CD4-positive, alpha-beta memory T cell (primary cell): ENCODE measurements at regions not wholly inside any gene's neighbourhood (a gene's known extent, or its start where the extent isn't known, plus 50 kb on each side); places are given as distances from the start of the nearest gene placed in this dataset.

Source experiments
- CTCF ChIA-PET: fragments of 350-600 bp; sonication (Branson Sonifier 250); formaldehyde crosslinking; loops from one replicate; lab custom pipeline; 2021; ENCODE audit warnings: inconsistent platforms; ENCODE audit not compliant: partially characterized antibody; lab: Charles Lee
- POLR2A ChIA-PET: fragments of 350-600 bp; sonication (Branson Sonifier 250); formaldehyde crosslinking; loops from one replicate; lab custom pipeline; 2021; ENCODE audit not compliant: partially characterized antibody; lab: Charles Lee
- DNase-seq, 5 donors: peaks; one replicate each; pipeline versions ENCODE4 v3.0.0 to v3.0.0-alpha.2; 2020 to 2022; ENCODE audit warnings: mixed read lengths in 1 of 5
- H3K27ac ChIP-seq: one replicate; pipeline ENCODE4 v1.7.0; 2013; ENCODE audit warnings: low read depth, low read length
- H3K27me3 ChIP-seq: 2 replicates; pipeline ENCODE4 v1.7.0; 2013; ENCODE audit warnings: mild to moderate bottlenecking, low read length, moderate library complexity; ENCODE audit not compliant: insufficient read depth
- H3K36me3 ChIP-seq: 2 replicates; pipeline ENCODE4 v1.7.0; 2013; ENCODE audit warnings: mild to moderate bottlenecking, low read length, moderate library complexity; ENCODE audit not compliant: insufficient read depth
- H3K4me1 ChIP-seq: 2 replicates; pipeline ENCODE4 v1.7.0; 2013; ENCODE audit warnings: mild to moderate bottlenecking, low read length, moderate library complexity; ENCODE audit not compliant: insufficient read depth
- H3K4me3 ChIP-seq, 2 donors: one replicate each; pipeline ENCODE4 v1.7.0; 2013; ENCODE audit warnings: low read length in 2 of 2, mild to moderate bottlenecking in 1 of 2
- H3K9me3 ChIP-seq, 2 donors: one replicate each; pipeline ENCODE4 v1.7.0; 2013; ENCODE audit warnings: low read length in 2 of 2, control low read depth in 1 of 2; ENCODE audit not compliant: control insufficient read depth in 1 of 2
- H3K27ac Mint-ChIP-seq, 7 donors: one replicate each; pipeline ENCODE4 v1.8.0; 2020 to 2021; ENCODE audit warnings: mixed read lengths in 7 of 7, mild to moderate bottlenecking in 6 of 7, inconsistent platforms in 3 of 7, moderate library complexity in 3 of 7
- H3K27me3 Mint-ChIP-seq, 2 donors: one replicate each; pipeline ENCODE4 v1.8.0; 2020 to 2021; ENCODE audit warnings: mixed read lengths in 2 of 2
- H3K36me3 Mint-ChIP-seq, 2 donors: one replicate each; pipeline ENCODE4 v1.8.0; 2020 to 2021; ENCODE audit warnings: mixed read lengths in 2 of 2, inconsistent platforms in 1 of 2, mild to moderate bottlenecking in 1 of 2
- H3K4me1 Mint-ChIP-seq, 4 donors: one replicate each; pipeline ENCODE4 v1.8.0; 2020 to 2021; ENCODE audit warnings: mixed read lengths in 4 of 4, mild to moderate bottlenecking in 1 of 4
- H3K4me3 Mint-ChIP-seq, 8 donors: one replicate each; pipeline ENCODE4 v1.8.0; 2020 to 2021; ENCODE audit warnings: mixed read lengths in 8 of 8, mild to moderate bottlenecking in 7 of 8, moderate library complexity in 6 of 8, inconsistent platforms in 3 of 8
- H3K9me3 Mint-ChIP-seq, 8 donors: one replicate each; pipeline ENCODE4 v1.8.0; 2020 to 2021; ENCODE audit warnings: mixed read lengths in 8 of 8, mild to moderate bottlenecking in 5 of 8, inconsistent platforms in 3 of 8, moderate library complexity in 1 of 8
- intact Hi-C: fragments of 100-400 bp; cut with micrococcal nuclease; formaldehyde crosslinking; loops from one replicate; pipeline ENCODE4 v1.15.1; 2023

DNA sequence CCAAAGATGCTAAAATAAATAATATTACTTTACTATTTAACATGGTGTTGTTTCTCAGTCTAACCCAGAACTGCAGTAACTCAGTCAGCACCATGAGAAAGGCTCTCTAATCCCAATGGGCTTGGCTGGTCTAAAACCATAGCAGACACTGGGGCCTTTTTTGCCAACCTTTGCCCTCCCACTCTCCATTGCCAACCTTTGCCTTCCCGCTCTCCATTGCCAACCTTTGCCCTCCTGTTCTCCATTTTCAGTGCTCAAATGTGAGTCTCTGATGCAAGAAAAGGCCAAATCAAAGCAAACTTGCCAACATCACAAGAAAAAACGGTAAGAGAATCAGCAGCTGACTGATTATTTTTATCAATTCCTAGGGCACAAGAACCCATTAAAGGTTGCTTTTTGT lies 1681.2 kb downstream of the SLITRK5 start:
- H3K4me1 ChIP-seq, result no peaks in the 10 kb centered on the region
- intact Hi-C loops, result no loop called here
- no peak overlapping the region for H3K4me3 Mint-ChIP-seq
- no peak overlapping the region for H3K4me3 ChIP-seq
- H3K36me3 ChIP-seq, result no peaks in the 10 kb centered on the region
- H3K27me3 ChIP-seq, result no peaks in the 10 kb centered on the region
- no peak overlapping the region for H3K27ac ChIP-seq
- peaks cover 2 to 13% (median 7%) of the 10 kb centered on the region in 8 donors for H3K9me3 Mint-ChIP-seq
- no peaks in the 10 kb centered on the region for H3K9me3 ChIP-seq
- no peaks in the 10 kb centered on the region for H3K36me3 Mint-ChIP-seq
- H3K27ac Mint-ChIP-seq, result no peak overlapping the region
- POLR2A ChIA-PET, result no interaction called here
- no peak for DNase-seq
- CTCF ChIA-PET, result no interaction called here
- no peaks in the 10 kb centered on the region for H3K4me1 Mint-ChIP-seq
- no peaks in the 10 kb centered on the region for H3K27me3 Mint-ChIP-seq

DNA sequence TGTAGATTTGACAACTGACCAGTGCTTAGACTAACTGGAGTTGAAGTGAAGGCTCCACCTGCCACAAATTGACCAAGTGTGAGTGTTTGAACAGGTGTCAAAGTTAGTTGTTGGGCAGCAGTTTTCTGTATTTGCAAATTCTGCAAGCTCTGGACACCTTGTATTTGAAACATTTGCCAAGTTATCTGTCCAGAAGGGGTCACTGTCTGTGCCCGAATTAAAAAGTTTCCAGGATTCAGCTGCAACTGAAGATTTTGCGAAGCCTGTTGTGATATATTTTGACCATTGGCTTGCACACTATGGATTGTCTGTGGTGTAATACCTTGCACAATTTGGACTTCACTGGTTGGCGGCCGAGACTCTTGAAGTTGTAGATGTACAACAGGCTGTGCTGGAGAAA lies 1690.7 kb downstream of the SLITRK5 start:
- H3K36me3 Mint-ChIP-seq, result peaks cover 0 to 1% of the 10 kb centered on the region in 2 donors
- H3K27me3 Mint-ChIP-seq, result no peaks in the 10 kb centered on the region
- intact Hi-C loops, result no loop called here
- H3K4me3 ChIP-seq, result no peak overlapping the region
- no peaks in the 10 kb centered on the region for H3K9me3 ChIP-seq
- no peaks in the 10 kb centered on the region for H3K27me3 ChIP-seq
- ChIA-PET CTCF (no interaction called here), POLR2A (no interaction called here)
- no peaks in the 10 kb centered on the region for H3K36me3 ChIP-seq
- H3K27ac Mint-ChIP-seq, result no peak overlapping the region
- H3K9me3 Mint-ChIP-seq, result peaks cover 2 to 12% (median 8%) of the 10 kb centered on the region in 8 donors
- no peak overlapping the region for H3K27ac ChIP-seq
- H3K4me1 Mint-ChIP-seq, result no peaks in the 10 kb centered on the region
- no peaks in the 10 kb centered on the region for H3K4me1 ChIP-seq
- no peak for DNase-seq
- H3K4me3 Mint-ChIP-seq, result no peak overlapping the region

DNA sequence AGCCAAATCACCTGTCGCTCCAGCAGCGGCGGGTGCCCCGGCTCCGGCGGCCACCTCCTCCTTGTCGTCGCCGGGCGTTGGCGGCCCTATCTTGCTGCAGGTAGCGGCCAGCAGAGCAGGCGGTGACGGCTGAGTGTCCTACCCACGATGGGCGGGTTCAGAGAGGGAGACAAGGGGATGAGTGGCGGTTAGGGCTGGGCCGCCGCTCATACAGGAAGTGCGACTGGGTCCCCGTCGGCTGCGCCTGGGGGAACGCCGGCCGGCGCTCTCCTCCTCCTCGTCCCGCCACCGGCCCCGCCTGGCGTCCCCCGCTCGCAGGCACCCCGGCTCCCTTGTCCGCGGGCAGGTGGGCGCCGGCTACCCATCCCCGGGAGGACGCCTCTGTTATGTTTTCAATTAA lies 1692.0 kb downstream of the SLITRK5 start:
- DNase-seq, result no peak
- POLR2A ChIA-PET, result no interaction called here
- Mint-ChIP-seq H3K4me1 (no peaks in the 10 kb centered on the region), H3K36me3 (peaks cover 0 to 1% of the 10 kb centered on the region in 2 donors), H3K27me3 (no peaks in the 10 kb centered on the region), H3K27ac (no peak overlapping the region), H3K9me3 (peaks cover 2 to 12% (median 4%) of the 10 kb centered on the region in 8 donors), H3K4me3 (no peak overlapping the region)
- Histone ChIP-seq H3K27ac (no peak overlapping the region), H3K9me3 (no peaks in the 10 kb centered on the region), H3K4me1 (no peaks in the 10 kb centered on the region), H3K36me3 (no peaks in the 10 kb centered on the region), H3K4me3 (no peak overlapping the region), H3K27me3 (no peaks in the 10 kb centered on the region)
- CTCF ChIA-PET, result no interaction called here
- intact Hi-C loops, result no loop called here

DNA sequence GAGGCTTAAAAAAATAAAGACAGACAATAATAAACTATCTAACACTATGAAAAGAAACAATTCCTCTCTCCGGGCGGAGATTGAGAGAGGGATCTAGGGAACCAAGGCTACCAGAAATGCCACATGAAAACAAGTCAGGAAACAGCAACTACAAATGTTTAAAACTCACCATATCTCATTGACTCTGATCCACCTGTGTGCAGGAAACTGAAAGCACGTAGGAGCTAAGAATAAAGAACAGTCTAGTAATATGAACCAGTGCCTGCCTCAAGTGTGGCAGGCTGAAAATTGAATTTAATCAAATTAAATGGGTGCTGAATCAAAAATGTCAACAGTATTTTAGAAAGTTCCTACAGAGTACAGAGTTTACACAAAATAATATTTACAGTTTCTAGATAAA lies 1701.0 kb downstream of the SLITRK5 start:
- ChIA-PET CTCF (no interaction called here), POLR2A (no interaction called here)
- Histone ChIP-seq H3K27ac (no peak overlapping the region), H3K4me3 (no peak overlapping the region), H3K9me3 (no peaks in the 10 kb centered on the region), H3K36me3 (no peaks in the 10 kb centered on the region), H3K27me3 (no peaks in the 10 kb centered on the region), H3K4me1 (no peaks in the 10 kb centered on the region)
- H3K4me3 Mint-ChIP-seq, result no peak overlapping the region
- peaks cover 0 to 15% (median 3%) of the 10 kb centered on the region in 8 donors for H3K9me3 Mint-ChIP-seq
- no peaks in the 10 kb centered on the region for H3K36me3 Mint-ChIP-seq
- no peaks in the 10 kb centered on the region for H3K4me1 Mint-ChIP-seq
- H3K27me3 Mint-ChIP-seq, result no peaks in the 10 kb centered on the region
- intact Hi-C loops, result no loop called here
- no peak overlapping the region for H3K27ac Mint-ChIP-seq
- DNase-seq, result no peak

DNA sequence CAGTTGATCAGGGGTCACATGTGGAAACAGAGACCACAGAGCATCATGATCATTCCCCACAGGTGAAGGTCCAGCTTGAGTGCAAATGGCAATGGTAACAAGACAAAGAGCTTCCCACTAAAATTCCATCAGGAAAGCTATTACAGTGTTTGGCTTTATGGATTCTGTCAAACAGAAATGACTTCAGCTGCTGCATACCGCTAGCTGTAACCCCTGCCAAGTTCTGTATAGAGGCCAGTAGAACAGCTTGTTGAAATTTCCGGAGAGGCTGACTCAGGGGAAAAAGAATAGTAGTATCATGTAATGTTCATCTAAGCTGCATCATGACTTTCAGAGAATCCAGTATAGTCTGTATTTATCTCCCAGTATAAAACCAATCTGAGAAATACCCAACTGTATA lies 1704.7 kb downstream of the SLITRK5 start:
- Mint-ChIP-seq H3K4me1 (no peaks in the 10 kb centered on the region), H3K9me3 (peaks cover 0 to 16% (median 7%) of the 10 kb centered on the region in 8 donors), H3K36me3 (no peaks in the 10 kb centered on the region), H3K27ac (no peak overlapping the region), H3K4me3 (no peak overlapping the region), H3K27me3 (no peaks in the 10 kb centered on the region)
- Histone ChIP-seq H3K27me3 (no peaks in the 10 kb centered on the region), H3K27ac (no peak overlapping the region), H3K4me3 (no peak overlapping the region), H3K9me3 (no peaks in the 10 kb centered on the region), H3K36me3 (no peaks in the 10 kb centered on the region), H3K4me1 (no peaks in the 10 kb centered on the region)
- intact Hi-C loops, result no loop called here
- POLR2A ChIA-PET, result no interaction called here
- no peak for DNase-seq
- CTCF ChIA-PET, result no interaction called here

DNA sequence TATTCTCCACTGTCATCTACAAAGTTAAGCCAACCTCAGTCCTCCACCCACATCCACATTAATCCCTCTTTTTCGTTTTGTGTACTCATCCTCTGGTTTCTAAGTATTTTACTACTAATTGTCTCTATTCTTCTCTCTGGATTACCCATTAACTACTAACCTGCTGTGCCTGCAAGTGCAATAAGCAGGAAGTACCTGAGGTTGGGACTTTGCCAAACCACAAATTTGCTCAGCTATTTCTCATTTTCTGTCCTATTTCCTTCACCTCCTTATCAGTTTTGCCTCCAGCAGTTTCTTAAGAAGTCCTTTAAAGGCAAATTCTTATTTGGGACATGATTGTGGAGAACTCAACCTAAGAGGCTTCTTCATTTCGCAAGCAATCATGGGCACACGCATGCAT lies 1708.9 kb downstream of the SLITRK5 start:
- no peaks in the 10 kb centered on the region for H3K27me3 ChIP-seq
- H3K27ac Mint-ChIP-seq, result no peak overlapping the region
- H3K36me3 Mint-ChIP-seq, result no peaks in the 10 kb centered on the region
- H3K9me3 Mint-ChIP-seq, result peaks cover 0 to 13% (median 5%) of the 10 kb centered on the region in 8 donors
- H3K27me3 Mint-ChIP-seq, result no peaks in the 10 kb centered on the region
- no peak overlapping the region for H3K4me3 ChIP-seq
- no peak overlapping the region for H3K27ac ChIP-seq
- H3K4me1 Mint-ChIP-seq, result peaks cover 0 to 1% (median 0%) of the 10 kb centered on the region in 4 donors
- no peak for DNase-seq
- H3K9me3 ChIP-seq, result no peaks in the 10 kb centered on the region
- ChIA-PET CTCF (no interaction called here), POLR2A (no interaction called here)
- H3K36me3 ChIP-seq, result no peaks in the 10 kb centered on the region
- no peaks in the 10 kb centered on the region for H3K4me1 ChIP-seq
- no peak overlapping the region for H3K4me3 Mint-ChIP-seq
- intact Hi-C loops, result no loop called here

DNA sequence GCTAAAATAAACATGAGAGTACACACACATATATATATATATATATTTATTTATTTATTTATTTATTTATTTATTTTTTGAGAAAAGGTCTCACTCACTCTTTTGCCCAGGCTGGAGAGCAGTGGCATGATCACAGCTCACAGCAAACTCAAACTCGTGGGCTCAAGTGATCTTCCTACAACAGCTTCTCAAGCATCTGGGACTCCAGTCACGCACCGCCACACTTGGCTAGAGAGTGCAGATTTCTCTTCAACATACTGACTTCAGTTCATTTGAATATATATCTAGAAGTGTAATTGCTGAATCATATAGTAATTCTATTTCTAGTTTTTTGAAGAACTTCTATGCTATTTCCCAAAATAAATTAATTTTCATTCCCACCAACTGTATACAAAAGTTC lies 1711.8 kb downstream of the SLITRK5 start:
- Mint-ChIP-seq H3K4me1 (peaks cover 0 to 1% (median 0%) of the 10 kb centered on the region in 4 donors), H3K27me3 (no peaks in the 10 kb centered on the region), H3K36me3 (no peaks in the 10 kb centered on the region), H3K27ac (no peak overlapping the region), H3K9me3 (peaks cover 0 to 31% (median 5%) of the 10 kb centered on the region in 8 donors), H3K4me3 (no peak overlapping the region)
- no peak overlapping the region for H3K27ac ChIP-seq
- no peaks in the 10 kb centered on the region for H3K27me3 ChIP-seq
- DNase-seq, result no peak
- H3K9me3 ChIP-seq, result no peaks in the 10 kb centered on the region
- H3K4me3 ChIP-seq, result no peak overlapping the region
- H3K4me1 ChIP-seq, result no peaks in the 10 kb centered on the region
- POLR2A ChIA-PET, result no interaction called here
- intact Hi-C loops, result no loop called here
- CTCF ChIA-PET, result no interaction called here
- H3K36me3 ChIP-seq, result no peaks in the 10 kb centered on the region

DNA sequence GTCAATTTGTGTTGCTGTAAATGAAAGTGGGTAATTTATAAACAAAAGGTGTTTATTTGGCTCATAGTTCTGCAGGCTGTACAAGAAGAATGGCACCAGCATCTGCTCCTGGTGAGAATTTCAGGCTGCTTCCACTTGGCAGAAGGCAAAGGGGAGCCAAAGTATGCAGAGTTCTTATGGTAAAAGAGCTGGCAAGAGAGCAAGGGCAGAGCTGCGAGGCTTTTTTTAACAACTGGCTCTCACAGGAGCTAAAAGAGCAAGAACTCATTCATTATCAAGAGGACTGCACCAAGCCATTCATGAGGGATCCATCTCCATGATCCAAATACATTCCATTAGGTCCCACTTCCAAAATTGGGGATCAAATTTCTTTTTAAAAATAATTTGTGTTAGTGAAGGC lies 1712.7 kb downstream of the SLITRK5 start:
- POLR2A ChIA-PET, result no interaction called here
- DNase-seq, result no peak
- H3K4me1 Mint-ChIP-seq, result peaks cover 0 to 1% (median 0%) of the 10 kb centered on the region in 4 donors

More for the DNA sequence above, 1712.7 kb downstream of the SLITRK5 start:
- H3K9me3 ChIP-seq, result no peaks in the 10 kb centered on the region
- Mint-ChIP-seq H3K4me3 (no peak overlapping the region), H3K9me3 (peaks cover 0 to 29% (median 6%) of the 10 kb centered on the region in 8 donors), H3K27ac (no peak overlapping the region), H3K27me3 (no peaks in the 10 kb centered on the region), H3K36me3 (no peaks in the 10 kb centered on the region)
- H3K36me3 ChIP-seq, result no peaks in the 10 kb centered on the region
- no peak overlapping the region for H3K4me3 ChIP-seq
- intact Hi-C loops, result no loop called here
- H3K27ac ChIP-seq, result no peak overlapping the region
- no peaks in the 10 kb centered on the region for H3K27me3 ChIP-seq
- CTCF ChIA-PET, result no interaction called here
- H3K4me1 ChIP-seq, result no peaks in the 10 kb centered on the region
